Activated naive CD8-positive, alpha-beta T cell treated with anti-CD3 and anti-CD28 coated beads, Interleukin-2, amount 50 U/mL, for 24 hours (primary cell): ENCODE measurements at regions not wholly inside any gene's neighbourhood (a gene's known extent, or its start where the extent isn't known, plus 50 kb on each side); places are given as distances from the start of the nearest gene placed in this dataset.

ENCODE experiments used
- ATAC-seq: fragments of 150-1000 bp; cut with Tn5 transposase; one replicate; pipeline ENCODE4 v1.10.0; 2021
- DNase-seq: peaks from one replicate; pipeline ENCODE4 v3.0.0; 2021
- H3K27ac Mint-ChIP-seq: one replicate; pipeline ENCODE4 v1.8.0; 2021; ENCODE audit warnings: mild to moderate bottlenecking, mixed read lengths
- H3K27me3 Mint-ChIP-seq: one replicate; pipeline ENCODE4 v1.8.0; 2021; ENCODE audit warnings: mixed read lengths
- H3K36me3 Mint-ChIP-seq: one replicate; pipeline ENCODE4 v1.8.0; 2021; ENCODE audit warnings: low read depth, mixed read lengths
- H3K4me1 Mint-ChIP-seq: one replicate; pipeline ENCODE4 v1.8.0; 2021; ENCODE audit warnings: mixed read lengths
- H3K4me3 Mint-ChIP-seq: one replicate; pipeline ENCODE4 v1.8.0; 2021; ENCODE audit warnings: mild to moderate bottlenecking, moderate library complexity, mixed read lengths
- H3K9me3 Mint-ChIP-seq: one replicate; pipeline ENCODE4 v1.8.0; 2021; ENCODE audit warnings: mixed read lengths

GRCh38 chr9:113705306-113705927 is 170.7 kb upstream of the ZNF618 start:
- H3K36me3 Mint-ChIP-seq = no peaks in the 10 kb centered on the region
- ATAC-seq (no peak), DNase-seq (no peak)
- no peak overlapping the region for H3K27ac Mint-ChIP-seq
- H3K4me1 Mint-ChIP-seq = no peaks in the 10 kb centered on the region
- no peak overlapping the region for H3K4me3 Mint-ChIP-seq
- H3K27me3 Mint-ChIP-seq = peaks cover 8% of the 10 kb centered on the region
- peaks cover 1% of the 10 kb centered on the region for H3K9me3 Mint-ChIP-seq

DNA sequence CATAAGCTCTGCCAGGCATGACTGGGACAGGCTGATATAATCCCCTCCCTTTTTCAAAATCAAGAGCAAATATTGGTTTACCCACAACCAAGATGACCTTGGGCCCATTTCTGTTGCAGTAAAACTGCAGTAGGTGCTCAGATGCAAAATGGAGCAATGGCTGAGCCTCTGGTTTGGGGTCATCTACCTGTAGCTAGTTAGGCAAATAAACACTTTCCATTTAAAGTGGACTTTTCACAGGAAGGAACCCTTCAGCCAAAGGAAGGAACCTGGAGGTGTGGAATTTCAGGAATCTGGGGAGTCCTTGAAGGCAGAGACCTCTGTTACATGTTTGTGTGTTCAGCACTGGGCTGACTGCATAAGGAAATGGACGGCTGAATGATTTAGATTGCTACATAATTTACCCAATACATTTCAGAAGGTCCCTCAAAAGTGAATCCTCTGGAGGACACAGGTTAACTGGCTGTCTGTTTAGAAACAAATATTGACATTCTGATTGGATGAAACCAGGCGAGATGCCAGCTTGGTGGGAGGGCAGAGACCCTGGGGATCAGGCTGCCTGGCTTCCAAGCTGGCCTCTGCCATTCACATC is 170.1 kb upstream of the ZNF618 start:
- no peak for DNase-seq
- H3K27ac Mint-ChIP-seq = no peak overlapping the region

DNA sequence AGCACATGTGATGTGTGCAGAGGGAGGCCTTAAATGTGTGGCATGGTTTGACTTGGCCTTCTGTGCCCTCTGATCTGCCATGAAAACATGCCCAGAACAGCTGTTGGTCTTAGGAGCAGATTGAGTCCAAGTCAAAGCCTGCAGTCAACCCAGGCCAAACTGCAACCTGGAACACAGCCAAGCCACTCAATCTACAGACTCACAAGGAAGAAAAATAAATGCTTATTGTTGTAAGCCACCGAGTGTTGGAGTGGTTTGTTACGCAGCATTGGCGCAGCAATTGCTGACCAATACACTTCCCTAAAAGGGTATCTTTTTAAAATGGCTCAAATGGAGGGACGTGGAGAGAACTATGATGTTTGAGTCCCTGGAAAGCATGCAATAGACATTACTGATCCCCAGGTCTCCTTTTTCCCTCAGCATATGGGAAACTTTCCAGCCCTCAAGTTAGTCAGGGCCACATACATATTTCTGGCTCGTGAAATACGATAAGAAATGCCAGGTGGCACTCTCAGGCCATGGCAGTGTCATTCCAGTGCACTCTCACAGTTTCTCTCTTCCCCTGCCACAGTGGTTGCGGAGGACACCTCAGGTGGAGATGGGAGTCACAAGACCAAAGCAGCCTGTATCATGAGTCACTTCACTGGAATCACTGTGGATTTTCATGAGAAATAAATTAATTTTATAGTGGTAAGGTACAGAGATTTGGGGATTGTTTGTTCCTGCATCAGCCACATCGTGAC is 168.0 kb upstream of the ZNF618 start:
- no peak for DNase-seq
- no peak overlapping the region for H3K4me3 Mint-ChIP-seq
- H3K4me1 Mint-ChIP-seq = no peaks in the 10 kb centered on the region
- H3K9me3 Mint-ChIP-seq = no peaks in the 10 kb centered on the region
- no peak overlapping the region for H3K27ac Mint-ChIP-seq
- peaks cover 11% of the 10 kb centered on the region for H3K27me3 Mint-ChIP-seq
- no peaks in the 10 kb centered on the region for H3K36me3 Mint-ChIP-seq
- ATAC-seq = no peak

More for the DNA sequence above, 170.1 kb upstream of the ZNF618 start:
- Mint-ChIP-seq H3K9me3 (no peaks in the 10 kb centered on the region), H3K27me3 (peaks cover 7% of the 10 kb centered on the region), H3K4me3 (no peak overlapping the region), H3K36me3 (no peaks in the 10 kb centered on the region), H3K4me1 (no peaks in the 10 kb centered on the region)
- ATAC-seq = no peak

GRCh38 chr9:113708821-113709713 is 167.0 kb upstream of the ZNF618 start:
- no peak for DNase-seq
- no peak overlapping the region for H3K4me3 Mint-ChIP-seq
- no peak for ATAC-seq
- H3K27ac Mint-ChIP-seq = no peak overlapping the region
- H3K9me3 Mint-ChIP-seq = no peaks in the 10 kb centered on the region
- no peaks in the 10 kb centered on the region for H3K36me3 Mint-ChIP-seq
- no peaks in the 10 kb centered on the region for H3K4me1 Mint-ChIP-seq
- peaks cover 11% of the 10 kb centered on the region for H3K27me3 Mint-ChIP-seq

GRCh38 chr9:113709721-113710120 is 166.4 kb upstream of the ZNF618 start:
- Mint-ChIP-seq H3K9me3 (peaks cover 5% of the 10 kb centered on the region), H3K27ac (no peak overlapping the region), H3K27me3 (peaks cover 13% of the 10 kb centered on the region), H3K4me1 (no peaks in the 10 kb centered on the region), H3K4me3 (no peak overlapping the region), H3K36me3 (no peaks in the 10 kb centered on the region)
- ATAC-seq (no peak), DNase-seq (no peak)

DNA sequence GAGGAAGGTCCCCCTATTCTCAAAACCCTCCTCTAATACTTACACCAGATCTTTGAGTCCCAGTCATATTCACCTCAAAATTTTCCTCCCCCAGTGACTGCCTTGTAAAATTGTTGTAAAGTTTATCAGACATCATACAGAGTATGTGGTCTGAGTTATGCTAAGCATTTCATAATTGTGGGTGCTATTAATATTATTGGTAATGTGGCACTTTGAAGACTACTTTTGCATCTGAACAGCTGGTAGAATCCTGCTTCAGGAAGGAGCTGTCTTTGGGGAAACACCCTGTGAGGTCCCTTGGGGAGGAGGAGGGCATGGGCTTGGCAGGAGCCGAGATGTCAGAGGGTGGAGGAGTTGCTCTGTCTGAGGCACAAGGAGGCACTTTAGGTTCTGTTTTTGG is 164.9 kb upstream of the ZNF618 start:
- Mint-ChIP-seq H3K36me3 (no peaks in the 10 kb centered on the region), H3K27ac (no peak overlapping the region), H3K4me3 (no peak overlapping the region), H3K4me1 (no peaks in the 10 kb centered on the region), H3K27me3 (peaks cover 13% of the 10 kb centered on the region), H3K9me3 (peaks cover 5% of the 10 kb centered on the region)
- no peak for ATAC-seq
- DNase-seq = no peak

GRCh38 chr9:113712053-113712452 is 164.1 kb upstream of the ZNF618 start:
- Mint-ChIP-seq H3K4me3 (no peak overlapping the region), H3K36me3 (no peaks in the 10 kb centered on the region), H3K9me3 (peaks cover 5% of the 10 kb centered on the region), H3K27me3 (peaks cover 13% of the 10 kb centered on the region), H3K4me1 (no peaks in the 10 kb centered on the region), H3K27ac (no peak overlapping the region)
- no peak for DNase-seq
- no peak for ATAC-seq

DNA sequence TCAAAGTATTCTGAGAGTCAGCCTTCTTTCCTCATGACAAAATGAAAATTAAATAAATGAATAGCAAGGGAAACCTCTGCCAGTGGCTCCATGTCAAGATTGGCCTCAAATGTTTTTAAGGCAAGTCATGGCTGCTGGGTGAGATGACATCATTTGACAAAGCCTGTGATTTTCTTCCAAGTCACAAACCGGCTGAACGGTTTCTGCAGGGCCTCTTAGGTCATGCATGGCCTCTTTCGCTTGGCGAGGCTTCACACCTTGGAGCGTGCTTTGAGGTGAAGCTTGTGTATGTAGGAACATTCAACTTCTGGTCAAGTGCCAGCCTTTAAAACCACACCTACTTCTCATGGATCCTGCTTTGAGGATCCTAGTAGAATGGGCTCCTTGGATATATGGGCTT is 161.0 kb upstream of the ZNF618 start:
- Mint-ChIP-seq H3K9me3 (peaks cover 5% of the 10 kb centered on the region), H3K4me1 (no peaks in the 10 kb centered on the region), H3K36me3 (no peaks in the 10 kb centered on the region), H3K27me3 (peaks cover 19% of the 10 kb centered on the region), H3K27ac (no peak overlapping the region), H3K4me3 (no peak overlapping the region)
- no peak for DNase-seq
- ATAC-seq = no peak

DNA sequence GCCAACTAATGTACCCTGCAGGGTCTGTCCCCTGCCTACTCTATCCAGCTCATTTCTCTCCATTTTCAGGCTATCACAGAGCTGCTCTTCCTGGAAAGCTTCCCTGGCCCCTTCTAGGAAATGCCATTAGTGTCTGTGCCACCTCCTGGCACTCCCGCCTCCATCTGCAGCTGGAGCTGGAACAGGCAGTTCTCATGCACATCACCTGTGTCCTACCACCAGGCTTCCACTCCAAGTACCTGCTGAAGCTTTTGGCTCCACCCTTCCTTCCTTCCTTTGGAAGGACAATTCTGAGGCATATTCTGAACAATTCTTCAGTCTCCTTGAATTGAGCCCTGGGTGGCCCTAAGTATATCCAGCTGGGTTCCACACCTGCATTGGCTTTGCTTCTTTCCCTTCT is 156.2 kb upstream of the ZNF618 start:
- no peaks in the 10 kb centered on the region for H3K9me3 Mint-ChIP-seq
- no peak overlapping the region for H3K4me3 Mint-ChIP-seq
- H3K4me1 Mint-ChIP-seq = no peaks in the 10 kb centered on the region
- no peaks in the 10 kb centered on the region for H3K36me3 Mint-ChIP-seq
- no peak overlapping the region for H3K27ac Mint-ChIP-seq
- DNase-seq (no peak), ATAC-seq (no peak)
- H3K27me3 Mint-ChIP-seq = peaks cover 13% of the 10 kb centered on the region

DNA sequence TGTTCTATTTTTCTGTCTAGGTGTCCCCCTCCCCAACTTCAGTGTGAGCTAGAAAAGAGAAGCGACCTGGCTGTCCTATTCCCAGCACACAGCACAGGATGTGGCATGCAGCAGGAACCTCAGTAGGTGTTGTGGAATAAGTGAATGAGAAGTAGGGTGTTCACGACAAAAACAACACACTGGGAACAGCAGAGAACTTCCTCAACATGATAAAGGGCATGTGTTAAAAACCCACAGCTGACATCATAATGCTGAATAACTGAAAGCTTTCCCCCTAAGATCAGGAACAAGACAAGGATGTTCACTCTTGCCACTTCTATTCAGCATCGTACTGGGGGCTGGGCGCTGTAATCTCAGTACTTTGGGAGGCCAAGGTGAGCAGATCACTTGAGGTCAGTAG is 155.6 kb upstream of the ZNF618 start:
- H3K9me3 Mint-ChIP-seq = no peaks in the 10 kb centered on the region
- H3K27ac Mint-ChIP-seq = no peak overlapping the region
- DNase-seq (no peak), ATAC-seq (no peak)
- no peaks in the 10 kb centered on the region for H3K36me3 Mint-ChIP-seq
- H3K27me3 Mint-ChIP-seq = peaks cover 13% of the 10 kb centered on the region
- H3K4me3 Mint-ChIP-seq = no peak overlapping the region
- H3K4me1 Mint-ChIP-seq = no peaks in the 10 kb centered on the region

DNA sequence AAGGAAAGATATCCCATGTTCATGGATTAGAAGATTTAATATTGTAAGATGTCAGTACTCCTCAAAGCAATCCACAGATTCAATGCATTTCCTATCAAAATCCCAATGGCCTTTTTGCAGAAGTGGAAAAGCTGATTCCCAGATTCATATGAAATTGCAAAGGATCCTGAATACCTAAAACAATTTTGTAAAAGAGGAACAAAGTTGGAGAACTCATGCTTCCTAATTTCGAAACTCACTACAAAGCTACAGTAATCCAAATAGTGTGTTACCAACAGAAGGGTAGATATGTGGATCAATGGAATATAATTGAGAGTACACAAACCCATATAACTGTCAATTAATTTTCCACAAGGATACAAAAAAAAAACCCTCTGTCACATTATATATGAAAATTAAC is 154.3 kb upstream of the ZNF618 start:
- H3K9me3 Mint-ChIP-seq = no peaks in the 10 kb centered on the region
- no peaks in the 10 kb centered on the region for H3K4me1 Mint-ChIP-seq
- no peaks in the 10 kb centered on the region for H3K36me3 Mint-ChIP-seq
- DNase-seq (no peak), ATAC-seq (no peak)
- H3K27me3 Mint-ChIP-seq = peaks cover 13% of the 10 kb centered on the region
- no peak overlapping the region for H3K4me3 Mint-ChIP-seq
- H3K27ac Mint-ChIP-seq = no peak overlapping the region

DNA sequence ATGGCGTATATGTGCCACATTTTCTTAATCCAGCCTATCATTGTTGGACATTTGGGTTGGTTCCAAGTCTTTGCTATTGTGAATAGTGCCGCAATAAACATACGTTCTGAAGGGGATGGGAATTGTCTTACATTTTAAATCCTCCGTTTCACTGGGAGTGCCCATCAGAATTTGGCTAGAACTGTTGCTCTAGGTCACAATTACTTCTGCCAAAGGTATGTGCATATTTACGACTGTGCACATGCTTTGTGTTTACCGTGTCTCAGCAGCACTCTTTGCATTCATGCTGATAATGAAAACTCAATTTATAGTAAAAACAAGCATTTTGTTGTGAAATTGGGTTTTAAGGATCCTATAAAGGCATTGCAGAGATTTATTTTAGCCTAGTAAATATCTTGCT is 151.9 kb upstream of the ZNF618 start:
- peaks cover 4% of the 10 kb centered on the region for H3K9me3 Mint-ChIP-seq
- H3K27me3 Mint-ChIP-seq = peaks cover 2% of the 10 kb centered on the region
- no peak overlapping the region for H3K4me3 Mint-ChIP-seq
- H3K27ac Mint-ChIP-seq = no peak overlapping the region
- no peaks in the 10 kb centered on the region for H3K36me3 Mint-ChIP-seq
- DNase-seq (no peak), ATAC-seq (no peak)
- no peaks in the 10 kb centered on the region for H3K4me1 Mint-ChIP-seq

DNA sequence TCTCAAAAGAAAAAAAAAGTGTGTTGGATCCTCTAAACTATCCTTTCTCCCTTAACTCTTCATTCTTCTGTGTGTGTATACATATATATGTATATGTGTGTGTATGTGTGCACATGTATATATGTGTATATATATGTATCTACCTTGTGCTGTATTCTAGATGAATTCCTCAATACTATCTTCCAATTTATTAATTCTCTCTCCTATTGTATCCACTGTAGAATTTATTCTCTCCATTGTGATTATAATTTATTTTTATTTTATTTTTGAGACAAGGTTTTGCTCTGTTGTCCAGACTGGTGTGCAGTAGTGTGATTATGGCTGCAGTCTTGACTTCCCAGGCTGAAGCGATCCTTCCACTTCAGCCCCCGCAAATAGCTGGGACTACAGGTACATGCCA is 147.1 kb upstream of the ZNF618 start:
- Mint-ChIP-seq H3K4me1 (no peaks in the 10 kb centered on the region), H3K27me3 (peaks cover 5% of the 10 kb centered on the region), H3K27ac (no peak overlapping the region), H3K36me3 (no peaks in the 10 kb centered on the region), H3K9me3 (peaks cover 25% of the 10 kb centered on the region), H3K4me3 (no peak overlapping the region)
- ATAC-seq (no peak), DNase-seq (no peak)

DNA sequence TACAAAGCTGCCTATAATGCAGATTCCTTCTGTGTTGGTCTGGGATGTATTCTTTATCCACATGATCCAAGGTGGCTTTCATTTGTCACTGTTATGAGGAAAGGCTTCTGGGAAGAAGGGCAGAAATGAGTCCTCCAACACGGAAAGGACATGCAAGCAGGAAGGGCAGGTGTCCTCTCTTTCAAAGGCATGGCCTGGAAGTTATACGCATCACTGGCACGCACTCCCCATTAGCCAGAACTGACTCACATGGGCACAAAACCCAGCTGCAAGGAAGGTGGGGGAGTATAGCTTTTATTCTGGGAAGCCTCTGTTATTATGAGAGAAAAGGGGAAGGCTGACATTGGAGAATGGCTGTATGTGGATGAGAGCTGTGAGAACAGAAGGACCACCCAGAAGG is 141.3 kb upstream of the ZNF618 start:
- Mint-ChIP-seq H3K9me3 (peaks cover 19% of the 10 kb centered on the region), H3K27me3 (peaks cover 7% of the 10 kb centered on the region), H3K4me1 (no peaks in the 10 kb centered on the region), H3K4me3 (no peak overlapping the region), H3K36me3 (no peaks in the 10 kb centered on the region), H3K27ac (no peak overlapping the region)
- ATAC-seq = no peak
- no peak for DNase-seq
